AG09319 (cell line): ENCODE measurements at regions not wholly inside any gene's neighbourhood (a gene's known extent, or its start where the extent isn't known, plus 50 kb on each side); places are given as distances from the start of the nearest gene placed in this dataset.
"Not testable (repeated sequence)": the region's sequence is repeated elsewhere in the genome, so short reads cannot be mapped to it uniquely, and the experiment has no call there.

Experiments used
- DNase-seq: peaks from one replicate; pipeline ENCODE4 v3.0.0-alpha.2; 2010; ENCODE audit warnings: low read depth; ENCODE audit errors: extremely low read depth
- TF ChIP-seq, protein P1 (sequence below): IDR thresholded peaks from 2 replicates; pipeline ENCODE4 v1.5.1; 2011; ENCODE audit warnings: low read depth, mild to moderate bottlenecking, inconsistent platforms, low read length, moderate library complexity

DNA sequence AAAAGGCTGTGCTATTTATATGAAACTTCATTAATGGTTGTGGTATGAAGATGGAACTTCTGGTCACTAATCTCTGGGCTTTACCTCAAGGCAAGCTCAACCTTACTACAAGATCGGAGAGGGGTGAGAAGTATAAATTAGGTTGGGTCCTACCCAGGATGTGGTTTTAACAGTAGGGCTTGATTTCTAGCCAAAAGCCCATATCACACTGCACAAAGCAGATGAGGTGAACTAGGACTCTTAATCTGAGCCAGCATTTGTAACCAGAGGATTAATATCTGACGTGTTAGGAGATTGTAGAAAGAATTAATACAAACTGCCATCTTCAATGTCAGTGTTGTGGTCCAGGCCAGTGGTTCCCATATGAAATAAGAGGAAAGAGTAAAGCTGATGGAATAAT lies 86.4 kb upstream of the RGPD4 start:
- TF ChIP-seq, protein P1, sequence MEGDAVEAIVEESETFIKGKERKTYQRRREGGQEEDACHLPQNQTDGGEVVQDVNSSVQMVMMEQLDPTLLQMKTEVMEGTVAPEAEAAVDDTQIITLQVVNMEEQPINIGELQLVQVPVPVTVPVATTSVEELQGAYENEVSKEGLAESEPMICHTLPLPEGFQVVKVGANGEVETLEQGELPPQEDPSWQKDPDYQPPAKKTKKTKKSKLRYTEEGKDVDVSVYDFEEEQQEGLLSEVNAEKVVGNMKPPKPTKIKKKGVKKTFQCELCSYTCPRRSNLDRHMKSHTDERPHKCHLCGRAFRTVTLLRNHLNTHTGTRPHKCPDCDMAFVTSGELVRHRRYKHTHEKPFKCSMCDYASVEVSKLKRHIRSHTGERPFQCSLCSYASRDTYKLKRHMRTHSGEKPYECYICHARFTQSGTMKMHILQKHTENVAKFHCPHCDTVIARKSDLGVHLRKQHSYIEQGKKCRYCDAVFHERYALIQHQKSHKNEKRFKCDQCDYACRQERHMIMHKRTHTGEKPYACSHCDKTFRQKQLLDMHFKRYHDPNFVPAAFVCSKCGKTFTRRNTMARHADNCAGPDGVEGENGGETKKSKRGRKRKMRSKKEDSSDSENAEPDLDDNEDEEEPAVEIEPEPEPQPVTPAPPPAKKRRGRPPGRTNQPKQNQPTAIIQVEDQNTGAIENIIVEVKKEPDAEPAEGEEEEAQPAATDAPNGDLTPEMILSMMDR, result no peak
- DNase-seq, result no peak

GRCh38 chr2:107742460-107743027 lies 84.1 kb upstream of the RGPD4 start:
- DNase-seq, result no peak
- TF ChIP-seq, protein P1, result no peak

- TF ChIP-seq, protein P1, result no peak
- DNase-seq, result no peak
Observed at GRCh38 chr2:107743274-107743673, 83.4 kb upstream of the RGPD4 start.

DNA sequence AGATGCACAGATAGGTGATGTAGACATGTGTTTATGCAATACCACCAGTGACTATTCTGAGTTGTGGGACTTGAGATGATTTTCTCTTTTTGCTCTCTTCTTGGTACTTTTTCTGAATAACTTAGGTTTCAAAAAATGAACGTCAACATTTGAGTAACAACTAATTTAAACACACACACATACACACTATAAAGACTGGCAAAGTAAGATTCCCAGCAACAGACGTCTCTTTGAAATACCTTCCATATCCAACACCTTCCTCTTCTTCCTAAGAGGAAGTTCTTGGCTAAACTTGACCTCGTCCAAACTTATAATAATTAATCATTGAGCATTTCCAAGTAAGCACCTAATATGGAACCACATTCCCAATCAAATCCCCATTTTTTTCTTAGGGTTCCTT lies 81.6 kb upstream of the RGPD4 start:
- TF ChIP-seq, protein P1, result no peak
- no peak for DNase-seq

DNA sequence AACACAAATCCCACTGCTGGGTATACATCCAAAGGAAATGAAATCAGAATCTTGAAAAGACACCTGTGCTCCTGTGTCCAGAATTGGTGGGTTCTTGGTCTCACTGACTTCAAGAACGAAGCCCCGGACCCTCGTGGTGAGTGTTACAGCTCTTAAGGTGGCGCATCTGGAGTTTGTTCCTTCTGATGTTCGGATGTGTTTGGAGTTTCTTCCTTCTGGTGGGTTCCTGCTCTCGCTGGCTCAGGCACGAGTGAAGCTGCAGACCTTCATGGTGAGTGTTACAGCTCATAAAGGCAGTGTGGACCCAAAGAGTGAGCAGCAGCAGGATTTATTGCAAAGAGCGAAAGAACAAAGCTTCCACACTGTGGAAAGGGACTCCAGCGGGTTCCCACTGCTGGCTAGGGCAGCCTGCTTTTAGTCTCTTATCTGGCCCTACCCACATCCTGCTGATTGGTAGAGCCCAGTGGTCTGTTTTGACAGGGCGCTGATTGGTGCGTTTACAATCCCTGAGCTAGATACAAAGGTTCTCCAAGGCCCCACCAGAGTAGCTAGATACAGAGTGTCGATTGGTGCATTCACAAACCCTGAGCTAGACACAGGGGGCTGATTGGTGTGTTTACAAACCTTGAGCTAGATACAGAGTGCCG lies 80.0 kb upstream of the RGPD4 start:
- DNase-seq, result not testable (repeated sequence)

GRCh38 chr2:107747199-107747963 lies 79.3 kb upstream of the RGPD4 start:
- DNase-seq, result not testable (repeated sequence)

- TF ChIP-seq, protein P1, result no peak
- no peak for DNase-seq
Observed at GRCh38 chr2:107747964-107748583, 78.6 kb upstream of the RGPD4 start.

DNA sequence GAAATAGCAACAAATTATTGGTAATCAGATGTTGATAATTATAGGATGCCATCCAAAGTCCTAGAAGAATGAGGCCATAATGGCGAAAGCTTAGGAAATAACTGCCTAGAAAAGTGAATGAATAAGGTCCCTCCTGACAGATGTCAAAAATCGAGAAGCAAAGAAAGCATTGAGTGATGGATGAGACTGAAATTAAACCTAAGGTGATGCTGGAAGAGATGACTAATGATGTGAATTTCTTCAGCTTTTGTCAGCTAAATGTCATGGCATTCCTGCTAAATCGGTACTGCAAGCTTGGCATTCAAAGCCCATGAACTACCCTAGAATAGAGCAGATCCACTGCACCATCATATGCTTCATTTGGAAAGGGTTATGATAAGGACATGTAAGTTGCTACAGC lies 74.8 kb upstream of the RGPD4 start:
- DNase-seq, result no peak
- TF ChIP-seq, protein P1, result no peak

- not testable (repeated sequence) for DNase-seq
Observed at GRCh38 chr2:107753806-107754205, 72.9 kb upstream of the RGPD4 start.
